Glomerular visceral epithelial cell (primary cell): ENCODE measurements at regions not wholly inside any gene's neighbourhood (a gene's known extent, or its start where the extent isn't known, plus 50 kb on each side); places are given as distances from the start of the nearest gene placed in this dataset.
"Not testable (repeated sequence)": the region's sequence is repeated elsewhere in the genome, so short reads cannot be mapped to it uniquely, and the experiment has no call there.

ENCODE experiments used
- DNase-seq: peaks from one replicate; pipeline ENCODE4 v3.0.0-alpha.2; 2016; ENCODE audit errors: extremely low spot score

- DNase-seq = no peak
Measured at GRCh38 chr4:159003420-159004253, 99.2 kb upstream of the RAPGEF2 start.

- no peak for DNase-seq
Measured at GRCh38 chr4:159006202-159006601, 96.7 kb upstream of the RAPGEF2 start.

DNA sequence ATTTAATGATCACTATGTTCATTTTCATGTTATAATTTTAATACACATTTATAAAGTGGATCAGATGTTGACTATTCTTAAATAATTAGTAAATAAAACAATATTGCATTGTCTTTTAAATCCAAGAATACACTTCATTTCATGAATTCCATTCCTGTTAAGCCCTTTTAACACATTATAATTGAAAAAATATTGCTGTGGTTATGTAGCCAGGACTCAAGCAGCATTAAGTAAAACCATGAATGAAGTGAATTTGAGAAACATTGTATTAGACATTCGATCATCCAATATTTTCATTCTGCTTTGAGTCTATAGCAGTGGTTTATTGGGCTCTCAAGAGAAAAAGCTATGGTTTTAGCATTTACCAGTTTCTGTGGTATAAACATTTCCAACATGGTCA, 94.2 kb upstream of the RAPGEF2 start:
- no peak for DNase-seq

- DNase-seq = no peak
Measured at GRCh38 chr4:159009521-159009920, 93.4 kb upstream of the RAPGEF2 start.

- DNase-seq = no peak
Measured at GRCh38 chr4:159010100-159010499, 92.8 kb upstream of the RAPGEF2 start.

DNA sequence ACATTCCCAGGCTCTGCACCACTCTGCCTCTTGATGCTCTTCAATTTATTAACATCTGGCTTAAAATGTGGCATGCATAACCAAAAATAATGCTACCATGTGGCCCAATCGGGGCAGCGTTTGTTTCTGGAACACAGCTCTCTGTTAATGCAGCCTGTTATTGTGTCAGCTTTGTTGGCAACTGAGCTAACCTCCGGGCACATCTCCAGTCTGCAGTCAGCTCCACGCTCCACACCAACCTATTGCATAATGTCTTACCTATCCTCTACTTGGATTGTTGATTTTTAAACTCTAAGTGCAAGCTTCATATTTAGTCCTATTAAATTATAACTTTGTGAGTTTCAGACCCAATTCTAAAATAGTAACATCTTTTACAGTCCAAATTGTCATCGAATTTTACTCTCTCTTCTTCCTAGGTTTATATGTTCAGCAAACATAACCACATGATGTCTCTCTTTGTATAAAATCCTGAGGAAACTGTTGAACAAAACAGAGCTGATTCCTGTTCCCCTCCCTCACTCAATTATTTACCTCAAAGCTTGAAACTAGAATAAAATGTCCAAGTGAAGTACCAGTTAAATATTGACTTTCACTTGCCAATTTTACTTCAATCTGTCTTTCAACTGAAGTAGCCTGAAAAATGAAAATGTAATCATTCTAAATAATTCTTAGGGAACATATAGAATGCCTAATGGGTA, 92.2 kb upstream of the RAPGEF2 start:
- peak; percentile 47 for DNase-seq

- DNase-seq = peak; percentile 49
Measured at GRCh38 chr4:159012381-159012780, 90.5 kb upstream of the RAPGEF2 start.

GRCh38 chr4:159013692-159014091, 89.2 kb upstream of the RAPGEF2 start:
- no peak for DNase-seq

DNA sequence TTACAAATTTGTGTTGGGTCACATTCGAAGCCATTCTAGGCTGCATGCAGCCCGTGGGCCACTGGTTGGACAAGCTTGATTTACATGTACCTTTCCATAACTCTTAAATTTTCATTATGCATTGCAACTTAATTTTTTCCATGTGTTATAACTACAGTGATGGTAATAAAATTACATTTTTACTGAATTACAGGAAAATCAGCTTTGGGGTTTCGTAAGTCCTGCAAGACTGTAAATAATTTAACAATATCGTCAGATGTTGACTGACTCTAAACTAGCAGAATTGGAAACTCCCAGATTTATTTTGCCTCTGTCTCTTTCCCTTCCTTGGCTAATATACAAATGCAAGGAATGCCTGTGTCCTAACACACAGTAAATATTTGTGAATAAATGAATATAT, 88.0 kb upstream of the RAPGEF2 start:
- no peak for DNase-seq

- DNase-seq = no peak
Measured at GRCh38 chr4:159015841-159016240, 87.0 kb upstream of the RAPGEF2 start.

DNA sequence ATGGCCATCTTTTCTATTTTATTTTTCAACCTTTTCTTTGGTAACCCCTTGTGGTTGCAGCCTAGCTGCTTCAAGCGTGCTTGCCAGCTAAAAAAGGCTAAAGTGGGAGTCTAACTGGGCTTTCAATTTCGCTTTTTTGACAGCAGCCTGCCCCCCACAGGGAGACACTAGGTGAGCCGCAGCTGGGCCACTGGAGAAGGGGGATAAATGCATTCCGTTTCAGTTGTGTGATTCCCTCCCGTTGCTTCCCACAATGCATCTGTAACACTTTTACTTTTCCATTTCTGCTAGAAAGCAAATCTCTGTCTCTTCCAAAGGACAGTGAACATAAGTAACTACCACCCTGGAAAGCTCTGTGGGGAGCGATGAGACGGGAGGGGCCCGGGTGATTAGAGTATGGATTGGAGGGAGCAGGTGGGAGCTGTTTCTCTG, 86.3 kb upstream of the RAPGEF2 start:
- DNase-seq = peak; percentile 71

DNA sequence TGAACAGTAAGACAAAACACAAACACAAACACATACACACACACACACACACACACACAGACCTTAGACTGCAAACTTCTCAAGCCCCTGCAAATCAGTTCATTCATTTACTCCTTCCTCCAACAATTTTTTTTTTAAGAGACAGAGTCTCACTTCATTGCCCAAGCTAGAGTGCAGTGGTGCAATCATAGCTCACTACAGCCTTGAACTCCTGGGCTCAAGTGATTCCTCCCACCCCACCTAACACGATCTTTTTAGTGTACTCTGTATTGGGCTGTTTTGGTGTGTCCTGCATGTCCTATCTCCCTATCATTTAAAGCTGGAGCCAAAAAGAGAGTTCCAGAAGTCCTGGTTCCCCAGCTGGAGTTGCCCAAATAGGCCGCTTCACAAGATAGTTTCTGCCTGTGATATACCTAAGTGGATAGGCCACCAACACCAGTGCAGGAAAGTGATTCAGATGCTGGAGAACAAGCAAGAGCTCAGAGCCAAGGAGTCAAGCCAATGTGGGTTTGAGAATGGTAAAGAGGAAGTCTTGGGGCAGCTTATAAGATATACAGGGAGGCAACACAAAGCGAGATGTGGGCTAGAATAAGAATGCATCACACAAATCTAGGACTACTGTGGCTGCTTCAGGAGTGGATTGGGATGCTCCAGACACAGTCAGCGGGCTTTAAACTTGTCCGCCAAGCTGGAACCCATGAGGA, 85.4 kb upstream of the RAPGEF2 start:
- no peak for DNase-seq

DNA sequence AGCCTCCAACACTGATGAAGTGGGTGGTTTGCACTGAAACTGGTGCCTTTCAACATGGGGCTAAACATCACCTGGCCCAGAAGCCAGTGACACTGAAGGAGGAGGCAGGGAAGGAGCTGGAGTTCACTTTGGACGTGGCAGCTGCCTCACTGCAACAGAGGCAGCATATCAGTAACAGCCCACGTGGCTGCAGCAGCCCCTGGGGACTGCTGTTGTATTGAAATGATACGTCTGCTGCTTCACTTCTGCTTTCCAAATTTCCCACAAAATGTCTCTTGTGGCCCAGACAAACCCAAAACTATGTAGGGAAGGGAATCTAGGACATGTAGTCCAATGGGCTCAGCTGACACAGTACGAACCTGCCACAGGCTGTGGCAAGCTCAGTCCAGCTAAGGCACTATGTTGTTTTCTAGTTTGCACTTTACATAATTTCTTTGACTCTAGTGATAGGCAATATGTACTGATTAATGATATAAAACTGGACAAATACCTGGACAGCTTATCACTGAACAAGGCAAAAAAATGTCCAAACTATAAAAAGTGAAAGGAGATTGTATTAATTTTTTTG, 84.7 kb upstream of the RAPGEF2 start:
- no peak for DNase-seq

DNA sequence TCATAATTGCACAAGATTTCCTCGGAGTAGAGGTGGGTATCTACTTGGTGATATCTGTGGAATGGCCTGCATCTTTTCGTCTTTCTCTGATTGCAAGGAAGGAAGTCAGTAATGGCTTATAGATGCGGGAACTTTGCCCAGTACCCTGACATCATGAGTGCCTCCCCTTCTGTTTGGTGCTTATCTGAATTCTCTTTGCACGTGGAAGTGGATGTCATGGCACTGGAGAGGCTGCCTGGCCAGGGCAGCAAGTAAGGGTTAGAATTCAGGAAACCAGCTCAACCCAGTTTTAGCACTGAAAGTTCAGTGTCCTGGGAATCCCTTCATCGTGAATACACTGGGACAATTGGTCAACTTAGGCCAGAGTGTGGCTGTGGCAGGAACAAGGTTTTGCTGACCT, 83.5 kb upstream of the RAPGEF2 start:
- DNase-seq = no peak

- DNase-seq = no peak
Measured at GRCh38 chr4:159021597-159022385, 81.1 kb upstream of the RAPGEF2 start.

DNA sequence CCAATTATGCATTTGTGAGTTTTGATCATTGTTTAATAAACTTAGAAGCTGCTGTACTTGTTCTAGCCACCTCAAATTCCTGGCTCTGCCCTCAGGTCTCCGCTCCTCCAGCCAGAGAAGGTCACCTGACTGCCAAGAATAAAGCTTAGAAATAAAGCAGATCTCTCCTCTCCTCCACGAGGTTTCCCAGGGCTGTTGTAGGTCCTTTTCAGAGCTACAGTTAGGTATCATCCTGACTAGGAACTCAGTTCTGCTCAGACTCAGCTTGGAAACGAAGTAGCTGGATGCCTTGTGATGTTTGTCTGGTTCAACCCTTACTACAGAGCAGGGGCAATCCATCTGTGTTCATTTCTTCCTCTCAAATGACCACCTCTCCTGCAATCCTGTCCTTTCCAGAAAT, 79.1 kb upstream of the RAPGEF2 start:
- no peak for DNase-seq

GRCh38 chr4:159024266-159024665, 78.6 kb upstream of the RAPGEF2 start:
- no peak for DNase-seq

DNA sequence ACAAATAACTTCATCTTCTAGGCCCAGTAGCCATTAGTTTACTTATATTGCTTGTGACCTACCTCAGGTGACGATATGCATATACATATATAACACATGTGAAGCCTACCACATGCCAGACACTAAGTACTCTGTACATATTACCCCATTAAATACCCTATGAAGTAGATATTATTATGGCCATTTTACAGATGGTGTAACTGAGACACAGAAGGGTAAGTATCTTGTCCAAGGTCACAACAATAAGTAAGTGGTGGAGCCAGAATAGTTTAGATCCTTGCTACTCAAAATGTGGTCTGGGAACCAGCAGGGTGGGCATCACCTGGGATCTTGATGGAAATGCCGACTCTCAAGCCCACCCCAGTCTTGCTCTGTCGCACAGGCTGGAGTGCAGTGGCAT, 78.1 kb upstream of the RAPGEF2 start:
- DNase-seq = no peak

- DNase-seq = no peak
Measured at GRCh38 chr4:159026329-159026728, 76.5 kb upstream of the RAPGEF2 start.

DNA sequence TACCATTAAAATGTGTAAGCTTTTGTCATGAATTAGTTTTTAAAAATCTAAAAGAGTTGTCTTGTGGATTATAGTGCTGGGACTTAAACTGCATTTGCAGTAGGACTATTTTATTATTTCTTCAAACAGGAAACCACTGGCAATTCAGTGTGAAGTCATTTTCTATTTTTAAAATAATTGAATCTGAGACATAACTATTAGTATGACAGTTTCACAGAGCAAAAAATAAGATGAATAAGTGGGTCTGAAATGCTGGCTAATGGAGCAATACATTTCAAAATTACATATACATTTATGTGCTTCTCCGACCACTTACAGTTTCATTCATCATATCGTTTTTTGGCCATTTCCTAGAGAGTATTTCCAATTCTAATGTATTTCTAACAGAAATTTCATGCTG, 75.3 kb upstream of the RAPGEF2 start:
- no peak for DNase-seq

GRCh38 chr4:159029481-159029880, 73.4 kb upstream of the RAPGEF2 start:
- no peak for DNase-seq

GRCh38 chr4:159030297-159030696, 72.6 kb upstream of the RAPGEF2 start:
- DNase-seq = not testable (repeated sequence)
